H1 (cell line): ENCODE measurements at regions not wholly inside any gene's neighbourhood (a gene's known extent, or its start where the extent isn't known, plus 50 kb on each side); places are given as distances from the start of the nearest gene placed in this dataset.

Experiments
- ASH2L ChIP-seq: fragments of 200-600, 300-600 bp; sonication (generic); IDR thresholded peaks from one replicate; pipeline ENCODE4 v1.7.1; 2017; ENCODE audit warnings: low read length
- BCL11A ChIP-seq, 2 experiments: IDR thresholded peaks; one replicate each; pipeline ENCODE4 v1.6.1; 2011; ENCODE audit warnings: low read depth in 2 of 2, low read length in 2 of 2, mild to moderate bottlenecking in 2 of 2
- CHD7 ChIP-seq: fragments of 300-600 bp; sonication (generic); IDR thresholded peaks from 2 replicates; pipeline ENCODE4 v1.7.1; 2012; ENCODE audit warnings: low read length, moderate library complexity, mild to moderate bottlenecking, inconsistent platforms; ENCODE audit not compliant: insufficient replicate concordance
- MAFK ChIP-seq: IDR thresholded peaks from 2 replicates; pipeline ENCODE4 v1.6.1; 2012; ENCODE audit warnings: low read depth, mild to moderate bottlenecking, improper control_type of control experiment, low read length
- POU5F1 ChIP-seq: IDR thresholded peaks from 2 replicates; pipeline ENCODE4 v1.6.1; 2011; ENCODE audit warnings: low read depth, mild to moderate bottlenecking, low read length, moderate library complexity
- RBBP5 ChIP-seq: IDR thresholded peaks from 2 replicates; pipeline ENCODE4 v1.7.1; 2012; ENCODE audit warnings: low read depth, mild to moderate bottlenecking, inconsistent platforms, low read length, moderate library complexity, borderline replicate concordance
- TF ChIP-seq, protein P1 (sequence below): IDR thresholded peaks from 2 replicates; pipeline ENCODE4 v1.6.1; 2012; ENCODE audit warnings: low read length, inconsistent platforms
- TF ChIP-seq, protein P2 (sequence below): IDR thresholded peaks from 2 replicates; pipeline ENCODE4 v1.6.1; 2012; ENCODE audit warnings: inconsistent platforms

DNA sequence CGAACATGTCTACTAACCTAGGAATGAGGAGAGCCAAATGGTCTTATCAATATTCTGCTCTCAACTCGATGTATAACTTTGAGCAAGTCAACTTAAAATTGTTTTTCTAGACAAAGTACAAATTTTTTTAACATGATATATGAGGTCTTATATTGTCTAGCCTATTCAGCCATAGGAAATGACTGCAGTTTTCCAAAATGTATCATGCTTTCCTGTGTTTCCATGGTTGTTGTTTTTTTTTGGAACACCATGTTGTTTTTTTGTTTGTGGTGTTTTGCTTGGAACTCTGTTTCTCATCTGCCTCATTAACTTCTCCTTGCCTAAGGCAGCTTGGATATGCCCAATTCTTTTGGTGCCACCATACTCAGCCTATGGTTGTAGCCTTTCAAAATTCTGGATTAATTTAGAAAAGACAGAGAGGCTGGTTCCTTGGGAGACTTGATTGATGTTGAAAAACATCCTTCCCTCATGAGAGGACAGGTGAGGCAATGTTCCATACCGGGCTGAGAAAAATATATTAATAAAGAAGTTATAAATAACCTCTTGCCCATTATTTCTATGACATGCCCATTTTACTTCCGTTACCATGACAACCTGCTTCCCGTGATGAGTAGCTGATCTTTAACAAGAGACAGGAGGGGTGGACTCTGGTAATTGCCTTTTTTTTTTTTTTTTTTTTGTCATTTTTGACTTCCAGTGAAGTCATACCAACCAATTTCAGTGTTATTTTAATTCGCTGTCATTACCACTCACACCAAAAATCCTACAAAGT lies 687.9 kb upstream of the GRM7 start (continued):
- TF ChIP-seq CHD7 (no peak), MAFK (no peak), ASH2L (no peak), RBBP5 (no peak), POU5F1 (no peak), BCL11A (IDR thresholded peaks at IDR 0.05; ENCODE audit: low read depth in 2 of 2, low read length in 2 of 2) (no peak)
- TF ChIP-seq, protein P1, sequence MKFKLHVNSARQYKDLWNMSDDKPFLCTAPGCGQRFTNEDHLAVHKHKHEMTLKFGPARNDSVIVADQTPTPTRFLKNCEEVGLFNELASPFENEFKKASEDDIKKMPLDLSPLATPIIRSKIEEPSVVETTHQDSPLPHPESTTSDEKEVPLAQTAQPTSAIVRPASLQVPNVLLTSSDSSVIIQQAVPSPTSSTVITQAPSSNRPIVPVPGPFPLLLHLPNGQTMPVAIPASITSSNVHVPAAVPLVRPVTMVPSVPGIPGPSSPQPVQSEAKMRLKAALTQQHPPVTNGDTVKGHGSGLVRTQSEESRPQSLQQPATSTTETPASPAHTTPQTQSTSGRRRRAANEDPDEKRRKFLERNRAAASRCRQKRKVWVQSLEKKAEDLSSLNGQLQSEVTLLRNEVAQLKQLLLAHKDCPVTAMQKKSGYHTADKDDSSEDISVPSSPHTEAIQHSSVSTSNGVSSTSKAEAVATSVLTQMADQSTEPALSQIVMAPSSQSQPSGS = no peak
- TF ChIP-seq, protein P2, sequence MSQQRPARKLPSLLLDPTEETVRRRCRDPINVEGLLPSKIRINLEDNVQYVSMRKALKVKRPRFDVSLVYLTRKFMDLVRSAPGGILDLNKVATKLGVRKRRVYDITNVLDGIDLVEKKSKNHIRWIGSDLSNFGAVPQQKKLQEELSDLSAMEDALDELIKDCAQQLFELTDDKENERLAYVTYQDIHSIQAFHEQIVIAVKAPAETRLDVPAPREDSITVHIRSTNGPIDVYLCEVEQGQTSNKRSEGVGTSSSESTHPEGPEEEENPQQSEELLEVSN = no peak
